ENCODE measurements at regions not wholly inside any gene's neighbourhood (a gene's known extent, or its start where the extent isn't known, plus 50 kb on each side); places are given as distances from the start of the nearest gene placed in this dataset.

GRCh38 chr9:21591221-21592062 is 109.3 kb upstream of the IFNE start:
- TF ChIP-seq, protein P1, sequence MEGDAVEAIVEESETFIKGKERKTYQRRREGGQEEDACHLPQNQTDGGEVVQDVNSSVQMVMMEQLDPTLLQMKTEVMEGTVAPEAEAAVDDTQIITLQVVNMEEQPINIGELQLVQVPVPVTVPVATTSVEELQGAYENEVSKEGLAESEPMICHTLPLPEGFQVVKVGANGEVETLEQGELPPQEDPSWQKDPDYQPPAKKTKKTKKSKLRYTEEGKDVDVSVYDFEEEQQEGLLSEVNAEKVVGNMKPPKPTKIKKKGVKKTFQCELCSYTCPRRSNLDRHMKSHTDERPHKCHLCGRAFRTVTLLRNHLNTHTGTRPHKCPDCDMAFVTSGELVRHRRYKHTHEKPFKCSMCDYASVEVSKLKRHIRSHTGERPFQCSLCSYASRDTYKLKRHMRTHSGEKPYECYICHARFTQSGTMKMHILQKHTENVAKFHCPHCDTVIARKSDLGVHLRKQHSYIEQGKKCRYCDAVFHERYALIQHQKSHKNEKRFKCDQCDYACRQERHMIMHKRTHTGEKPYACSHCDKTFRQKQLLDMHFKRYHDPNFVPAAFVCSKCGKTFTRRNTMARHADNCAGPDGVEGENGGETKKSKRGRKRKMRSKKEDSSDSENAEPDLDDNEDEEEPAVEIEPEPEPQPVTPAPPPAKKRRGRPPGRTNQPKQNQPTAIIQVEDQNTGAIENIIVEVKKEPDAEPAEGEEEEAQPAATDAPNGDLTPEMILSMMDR (IDR thresholded peaks at IDR 0.05), result no peak
- no peak for TF ChIP-seq POLR2A (IDR thresholded peaks at IDR 0.05)

Measured in ovary (tissue), 3 donors.